ENCODE measurements at regions not wholly inside any gene's neighbourhood (a gene's known extent, or its start where the extent isn't known, plus 50 kb on each side); places are given as distances from the start of the nearest gene placed in this dataset.

- no peak for TF ChIP-seq CTCF (IDR thresholded peaks at IDR 0.05; ENCODE audit: insufficient read depth, low read length, poor library complexity, severe bottlenecking)
- no peak for TF ChIP-seq EZH2phosphoT487 (conservative IDR thresholded peaks at IDR 0.05; ENCODE audit: low read length)
These were observed 86.9 kb upstream of the SLC25A26 start for GRCh38 chr3:66133853-66134445.

Measured in SU-DHL-6 (cell line).